Neutrophil (primary cell): ENCODE measurements at regions not wholly inside any gene's neighbourhood (a gene's known extent, or its start where the extent isn't known, plus 50 kb on each side); places are given as distances from the start of the nearest gene placed in this dataset.

ENCODE experiments used
- H3K27ac ChIP-seq: fragments of 200-600 bp; sonication (generic); 2 replicates; pipeline ENCODE4 v1.5.1; 2016; ENCODE audit warnings: mild to moderate bottlenecking, moderate library complexity
- H3K27me3 ChIP-seq: fragments of 200-600 bp; sonication (generic); 2 replicates; pipeline ENCODE4 v1.6.0; 2016; ENCODE audit warnings: mild to moderate bottlenecking
- H3K36me3 ChIP-seq: fragments of 200-600 bp; sonication (generic); 2 replicates; pipeline ENCODE4 v1.5.1; 2017
- H3K4me1 ChIP-seq, 2 experiments: fragments of 200-600 bp in 1 of 2; sonication (generic) in 1 of 2; 1 replicate in 1 of 2; 2 replicates in 1 of 2; pipeline versions ENCODE4 v1.5.1 to v1.6.1; 2013 to 2016; ENCODE audit warnings: low read depth in 1 of 2, low read length in 1 of 2, mild to moderate bottlenecking in 1 of 2, moderate library complexity in 1 of 2; ENCODE audit not compliant: control insufficient read depth in 1 of 2, insufficient read depth in 1 of 2
- H3K4me3 ChIP-seq, 2 experiments: fragments of 200-600 bp in 1 of 2; sonication (generic) in 1 of 2; 1 replicate in 1 of 2; 2 replicates in 1 of 2; pipeline ENCODE4 v1.5.1; 2013 to 2016; ENCODE audit warnings: low read depth in 1 of 2, low read length in 1 of 2, mild to moderate bottlenecking in 1 of 2, moderate library complexity in 1 of 2
- H3K9me3 ChIP-seq: fragments of 200-600 bp; sonication (generic); 2 replicates; pipeline ENCODE4 v1.5.1; 2016
- CTCF ChIP-seq: fragments of 200-600 bp; sonication (generic); IDR thresholded peaks from 2 replicates; pipeline ENCODE4 v1.5.1; 2016; ENCODE audit warnings: antibody characterized with exemption

GRCh38 chr16:65716737-65717700, 595.2 kb upstream of the CDH11 start:
- Histone ChIP-seq H3K4me3 (no peak overlapping the region), H3K27ac (no peak overlapping the region), H3K27me3 (no peaks in the 10 kb centered on the region), H3K9me3 (no peaks in the 10 kb centered on the region), H3K36me3 (no peaks in the 10 kb centered on the region), H3K4me1 (no peaks in the 10 kb centered on the region)
- no peak for TF ChIP-seq CTCF

- Histone ChIP-seq H3K9me3 (no peaks in the 10 kb centered on the region), H3K27me3 (no peaks in the 10 kb centered on the region), H3K27ac (no peak overlapping the region), H3K4me1 (no peaks in the 10 kb centered on the region), H3K36me3 (no peaks in the 10 kb centered on the region), H3K4me3 (no peak overlapping the region)
- no peak for TF ChIP-seq CTCF
Observed at GRCh38 chr16:65713181-65713808, 591.4 kb upstream of the CDH11 start.

DNA sequence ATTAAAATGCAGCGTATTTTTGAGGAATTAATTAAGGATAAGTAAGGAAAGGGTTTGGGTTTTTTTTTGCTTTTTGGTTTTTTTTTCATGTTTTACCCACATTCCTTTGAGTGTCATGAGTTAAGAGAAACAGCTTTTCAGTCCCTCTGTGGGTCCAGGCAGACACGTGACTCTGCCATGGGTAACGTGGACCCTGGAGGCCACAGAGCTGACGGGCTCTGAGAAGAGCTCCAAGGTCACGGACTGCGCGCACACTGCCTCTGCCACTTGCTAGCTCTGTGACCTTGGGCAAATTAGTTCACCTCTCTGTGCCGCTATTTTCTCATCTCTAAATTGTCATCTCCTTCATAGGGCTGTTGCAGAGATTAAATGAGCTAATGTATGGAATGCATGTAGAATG, 588.2 kb upstream of the CDH11 start:
- H3K27me3 ChIP-seq, result no peaks in the 10 kb centered on the region
- no peaks in the 10 kb centered on the region for H3K9me3 ChIP-seq
- no peak overlapping the region for H3K27ac ChIP-seq
- no peaks in the 10 kb centered on the region for H3K36me3 ChIP-seq
- no peak overlapping the region for H3K4me3 ChIP-seq
- no peak for TF ChIP-seq CTCF
- no peaks in the 10 kb centered on the region for H3K4me1 ChIP-seq

DNA sequence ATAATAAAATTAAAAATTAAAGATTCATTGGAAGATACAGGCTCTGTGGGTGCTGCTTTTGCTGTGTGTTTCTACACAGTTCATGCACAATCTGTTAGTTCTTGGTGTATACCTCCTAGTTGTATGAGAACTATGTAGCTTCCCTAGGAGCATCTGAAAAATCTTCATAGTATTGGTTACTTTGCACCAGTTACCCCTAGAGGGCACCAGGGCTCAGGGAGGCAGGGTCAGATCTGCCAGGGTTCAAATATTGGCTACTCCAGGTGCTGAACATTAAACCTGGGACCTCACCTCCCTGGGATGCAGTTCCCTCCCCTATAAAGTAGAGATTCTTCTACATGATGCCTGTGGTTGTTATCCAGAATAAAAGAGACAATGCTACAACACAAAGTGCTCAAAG, 583.0 kb upstream of the CDH11 start:
- H3K27me3 ChIP-seq, result no peaks in the 10 kb centered on the region
- no peaks in the 10 kb centered on the region for H3K36me3 ChIP-seq
- no peak for TF ChIP-seq CTCF
- H3K9me3 ChIP-seq, result no peaks in the 10 kb centered on the region
- H3K4me1 ChIP-seq, result no peaks in the 10 kb centered on the region
- no peak overlapping the region for H3K27ac ChIP-seq
- H3K4me3 ChIP-seq, result no peak overlapping the region

DNA sequence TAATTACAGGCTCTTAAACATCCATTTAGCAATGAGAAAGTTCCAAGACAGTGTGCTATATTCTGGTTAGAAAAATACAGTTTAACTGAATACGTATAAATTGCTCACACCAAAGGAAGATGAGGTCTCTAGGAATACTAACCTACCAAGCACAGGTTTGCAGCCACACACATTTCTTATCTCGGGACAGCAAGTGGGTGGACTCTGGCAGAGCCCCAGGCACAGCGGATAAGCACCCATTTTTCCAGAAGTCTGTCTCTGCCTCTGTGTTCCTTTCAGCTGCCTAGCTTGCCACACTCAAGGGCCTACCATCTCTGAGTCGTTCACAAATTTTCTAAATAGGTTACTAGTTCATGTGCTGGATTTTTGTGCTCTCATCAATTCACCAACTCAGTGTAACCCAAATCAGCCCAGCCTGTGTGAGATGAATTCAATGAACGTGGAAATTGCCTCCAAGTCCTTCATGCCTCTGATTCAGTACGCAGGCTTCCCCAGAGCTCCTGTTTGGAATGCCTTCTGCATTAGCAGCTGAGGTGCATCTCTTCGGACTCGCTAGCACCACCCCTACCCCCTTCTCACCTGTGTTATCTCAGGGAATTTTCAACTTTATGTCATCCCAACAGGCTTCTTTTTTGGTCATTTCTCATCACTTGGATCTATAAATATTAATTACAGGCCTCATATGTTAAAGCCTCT, 581.0 kb upstream of the CDH11 start:
- H3K36me3 ChIP-seq, result no peaks in the 10 kb centered on the region
- no peaks in the 10 kb centered on the region for H3K4me1 ChIP-seq
- TF ChIP-seq CTCF, result no peak
- no peaks in the 10 kb centered on the region for H3K9me3 ChIP-seq
- H3K4me3 ChIP-seq, result no peak overlapping the region
- H3K27ac ChIP-seq, result no peak overlapping the region
- H3K27me3 ChIP-seq, result no peaks in the 10 kb centered on the region
